D721Med (cell line): ENCODE measurements at regions not wholly inside any gene's neighbourhood (a gene's known extent, or its start where the extent isn't known, plus 50 kb on each side); places are given as distances from the start of the nearest gene placed in this dataset.
"Not testable (repeated sequence)": the region's sequence is repeated elsewhere in the genome, so short reads cannot be mapped to it uniquely, and the experiment has no call there.

Experiments used
- DNase-seq: peaks from one replicate; pipeline ENCODE4 v3.0.0; 2011; ENCODE audit warnings: low spot score; ENCODE audit not compliant: insufficient read length
- FAIRE-seq: peaks from 2 replicates; lab custom pipeline; 2011; peaks lifted over from hg19 to GRCh38; lab: Jason Lieb, UNC
- CTCF ChIP-seq: IDR thresholded peaks from 2 replicates; pipeline ENCODE4 v1.5.1; 2012; ENCODE audit warnings: mild to moderate bottlenecking, control low read depth; ENCODE audit not compliant: insufficient read depth; ENCODE audit errors: missing control alignments

- no peak for TF ChIP-seq CTCF
- DNase-seq (no peak), FAIRE-seq (no peak)
Observed at GRCh38 chr3:18713577-18713951, 288.4 kb upstream of the SATB1 start.

GRCh38 chr3:18712713-18713576 lies 287.8 kb upstream of the SATB1 start:
- no peak for TF ChIP-seq CTCF
- DNase-seq (no peak), FAIRE-seq (no peak)

GRCh38 chr3:18704326-18704725 lies 279.2 kb upstream of the SATB1 start:
- TF ChIP-seq CTCF: no peak
- FAIRE-seq (no peak), DNase-seq (no peak)

DNA sequence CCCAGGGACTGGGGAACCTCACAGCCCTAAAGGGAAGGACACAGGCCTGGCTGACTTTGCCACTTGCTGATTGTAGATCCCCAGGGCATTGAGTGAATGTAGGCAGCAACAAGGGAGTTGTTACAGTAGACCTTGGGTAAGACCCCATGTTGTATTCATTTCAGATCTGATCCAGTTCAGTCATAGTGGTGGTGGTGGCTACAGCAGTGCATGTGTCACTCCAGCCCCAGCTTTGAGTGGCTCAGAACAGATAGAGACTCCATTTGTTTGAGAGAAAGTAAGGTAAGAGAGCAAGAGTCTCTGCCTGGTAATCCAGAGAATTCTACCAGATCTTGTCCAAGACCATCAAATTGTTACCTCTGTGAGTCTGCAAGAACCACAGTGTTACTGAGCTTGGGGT lies 278.7 kb upstream of the SATB1 start:
- FAIRE-seq: no peak
- TF ChIP-seq CTCF: no peak

GRCh38 chr3:18693588-18694329 lies 268.6 kb upstream of the SATB1 start:
- DNase-seq, FAIRE-seq: not testable (repeated sequence)

More for the DNA sequence above, 278.7 kb upstream of the SATB1 start:
- no peak for DNase-seq

GRCh38 chr3:18687286-18687685 lies 262.1 kb upstream of the SATB1 start:
- no peak for TF ChIP-seq CTCF
- no peak for DNase-seq
- no peak for FAIRE-seq

DNA sequence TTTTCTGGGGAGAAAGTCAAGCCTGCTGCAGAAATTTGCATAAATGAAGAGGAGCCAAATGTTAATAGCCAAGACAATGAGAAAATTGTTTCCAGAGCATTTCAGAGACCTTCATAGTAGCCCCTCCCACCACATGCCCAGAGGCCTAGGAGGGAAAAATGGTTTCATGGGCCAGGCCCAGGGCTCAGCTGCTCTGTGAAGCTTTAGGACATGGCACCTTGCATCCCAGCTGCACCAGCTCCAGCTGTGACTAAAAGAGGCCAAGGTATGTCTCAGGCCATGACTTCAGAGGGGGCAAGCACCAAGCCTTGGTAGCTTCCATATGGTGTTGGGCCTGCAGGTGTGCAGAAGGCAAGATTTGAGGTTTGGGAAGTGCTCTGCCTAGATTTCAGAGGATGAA lies 258.8 kb upstream of the SATB1 start:
- TF ChIP-seq CTCF: no peak
- no peak for FAIRE-seq
- DNase-seq: no peak
